ENCODE measurements at regions not wholly inside any gene's neighbourhood (a gene's known extent, or its start where the extent isn't known, plus 50 kb on each side); places are given as distances from the start of the nearest gene placed in this dataset.
"Not testable (repeated sequence)": the region's sequence is repeated elsewhere in the genome, so short reads cannot be mapped to it uniquely, and the experiment has no call there.

GRCh38 chr18:76075777-76076176 is 419.3 kb downstream of the ZNF516 start:
- no peak for DNase-seq
- in situ Hi-C loops (cut with HindIII; ENCODE audit: low pct_ligation_motif_present, low pct_unique_long_range_greater_than_20kb, low sequenced_read_pairs), result no loop called here

- in situ Hi-C loops (cut with HindIII; ENCODE audit: low pct_ligation_motif_present, low pct_unique_long_range_greater_than_20kb, low sequenced_read_pairs), result no loop called here
- no peak for DNase-seq
Measured at GRCh38 chr18:76064998-76065397, 430.0 kb downstream of the ZNF516 start.

- in situ Hi-C loops (cut with HindIII; ENCODE audit: low pct_ligation_motif_present, low pct_unique_long_range_greater_than_20kb, low sequenced_read_pairs), result no loop called here
- DNase-seq, result no peak
Measured at GRCh38 chr18:76058146-76058545, 436.9 kb downstream of the ZNF516 start.

- no peak for DNase-seq
- in situ Hi-C loops (cut with HindIII; ENCODE audit: low pct_ligation_motif_present, low pct_unique_long_range_greater_than_20kb, low sequenced_read_pairs), result no loop called here
Measured at GRCh38 chr18:76057386-76057785, 437.7 kb downstream of the ZNF516 start.

GRCh38 chr18:76056471-76057110 is 438.5 kb downstream of the ZNF516 start:
- in situ Hi-C loops (cut with HindIII; ENCODE audit: low pct_ligation_motif_present, low pct_unique_long_range_greater_than_20kb, low sequenced_read_pairs), result no loop called here
- no peak for DNase-seq

GRCh38 chr18:76055578-76055977 is 439.5 kb downstream of the ZNF516 start:
- in situ Hi-C loops (cut with HindIII; ENCODE audit: low pct_ligation_motif_present, low pct_unique_long_range_greater_than_20kb, low sequenced_read_pairs), result no loop called here

GRCh38 chr18:76055025-76055424 is 440.0 kb downstream of the ZNF516 start:
- DNase-seq, result no peak
- in situ Hi-C loops (cut with HindIII; ENCODE audit: low pct_ligation_motif_present, low pct_unique_long_range_greater_than_20kb, low sequenced_read_pairs), result no loop called here

More at GRCh38 chr18:76055578-76055977, 439.5 kb downstream of the ZNF516 start:
- no peak for DNase-seq

- no peak for DNase-seq
- in situ Hi-C loops (cut with HindIII; ENCODE audit: low pct_ligation_motif_present, low pct_unique_long_range_greater_than_20kb, low sequenced_read_pairs), result no loop called here
Measured at GRCh38 chr18:76054156-76054555, 440.9 kb downstream of the ZNF516 start.

GRCh38 chr18:76053551-76053950 is 441.5 kb downstream of the ZNF516 start:
- no peak for DNase-seq
- in situ Hi-C loops (cut with HindIII; ENCODE audit: low pct_ligation_motif_present, low pct_unique_long_range_greater_than_20kb, low sequenced_read_pairs), result no loop called here

- no peak for DNase-seq
- in situ Hi-C loops (cut with HindIII; ENCODE audit: low pct_ligation_motif_present, low pct_unique_long_range_greater_than_20kb, low sequenced_read_pairs), result no loop called here
Measured at GRCh38 chr18:76052227-76052595, 442.8 kb downstream of the ZNF516 start.

- no peak for DNase-seq
- in situ Hi-C loops (cut with HindIII; ENCODE audit: low pct_ligation_motif_present, low pct_unique_long_range_greater_than_20kb, low sequenced_read_pairs), result no loop called here
Measured at GRCh38 chr18:76051396-76052226, 443.4 kb downstream of the ZNF516 start.

- no peak for DNase-seq
- in situ Hi-C loops (cut with HindIII; ENCODE audit: low pct_ligation_motif_present, low pct_unique_long_range_greater_than_20kb, low sequenced_read_pairs), result no loop called here
Measured at GRCh38 chr18:76046221-76046620, 448.8 kb downstream of the ZNF516 start.

GRCh38 chr18:76042511-76042910 is 452.5 kb downstream of the ZNF516 start:
- in situ Hi-C loops (cut with HindIII; ENCODE audit: low pct_ligation_motif_present, low pct_unique_long_range_greater_than_20kb, low sequenced_read_pairs), result no loop called here
- no peak for DNase-seq

- in situ Hi-C loops (cut with HindIII; ENCODE audit: low pct_ligation_motif_present, low pct_unique_long_range_greater_than_20kb, low sequenced_read_pairs), result no loop called here
- no peak for DNase-seq
Measured at GRCh38 chr18:76018210-76018609, 476.8 kb downstream of the ZNF516 start.

- in situ Hi-C loops (cut with HindIII; ENCODE audit: low pct_ligation_motif_present, low pct_unique_long_range_greater_than_20kb, low sequenced_read_pairs), result no loop called here
- no peak for DNase-seq
Measured at GRCh38 chr18:76013057-76013456, 482.0 kb downstream of the ZNF516 start.

- in situ Hi-C loops (cut with HindIII; ENCODE audit: low pct_ligation_motif_present, low pct_unique_long_range_greater_than_20kb, low sequenced_read_pairs), result no loop called here
- no peak for DNase-seq
Measured at GRCh38 chr18:76005632-76006208, 489.3 kb downstream of the ZNF516 start.

GRCh38 chr18:75987913-75988312 is 507.1 kb downstream of the ZNF516 start:
- in situ Hi-C loops (cut with HindIII; ENCODE audit: low pct_ligation_motif_present, low pct_unique_long_range_greater_than_20kb, low sequenced_read_pairs); DNase-seq: not testable (repeated sequence)

GRCh38 chr18:75984853-75985252 is 510.2 kb downstream of the ZNF516 start:
- in situ Hi-C loops (cut with HindIII; ENCODE audit: low pct_ligation_motif_present, low pct_unique_long_range_greater_than_20kb, low sequenced_read_pairs), result no loop called here

GRCh38 chr18:75981102-75981501 is 513.9 kb downstream of the ZNF516 start:
- in situ Hi-C loops (cut with HindIII; ENCODE audit: low pct_ligation_motif_present, low pct_unique_long_range_greater_than_20kb, low sequenced_read_pairs), result no loop called here
- no peak for DNase-seq

More at GRCh38 chr18:75984853-75985252, 510.2 kb downstream of the ZNF516 start:
- no peak for DNase-seq

GRCh38 chr18:75977081-75977480 is 518.0 kb downstream of the ZNF516 start:
- in situ Hi-C loops (cut with HindIII; ENCODE audit: low pct_ligation_motif_present, low pct_unique_long_range_greater_than_20kb, low sequenced_read_pairs), result no loop called here

More at GRCh38 chr18:75977081-75977480, 518.0 kb downstream of the ZNF516 start:
- no peak for DNase-seq

Measured in ACHN (cell line).